ENCODE measurements at regions not wholly inside any gene's neighbourhood (a gene's known extent, or its start where the extent isn't known, plus 50 kb on each side); places are given as distances from the start of the nearest gene placed in this dataset.
A peak's percentile ranks its signal among the peaks of the same experiment; 100 is the strongest.

- DNase-seq, result peak; percentile 54
Observed at GRCh38 chr14:98162856-98163805, 1108.9 kb downstream of the BCL11B start.

GRCh38 chr14:98163873-98164272 is 1108.1 kb downstream of the BCL11B start:
- no peak for DNase-seq

GRCh38 chr14:98165976-98166375 is 1106.0 kb downstream of the BCL11B start:
- no peak for DNase-seq

GRCh38 chr14:98167275-98167674 is 1104.7 kb downstream of the BCL11B start:
- DNase-seq, result no peak

GRCh38 chr14:98167705-98168104 is 1104.3 kb downstream of the BCL11B start:
- DNase-seq, result no peak

- no peak for DNase-seq
Observed at GRCh38 chr14:98168211-98168985, 1103.6 kb downstream of the BCL11B start.

- no peak for DNase-seq
Observed at GRCh38 chr14:98169170-98169587, 1102.8 kb downstream of the BCL11B start.

GRCh38 chr14:98170575-98170974 is 1101.4 kb downstream of the BCL11B start:
- DNase-seq, result no peak

GRCh38 chr14:98171654-98172053 is 1100.3 kb downstream of the BCL11B start:
- DNase-seq, result no peak

GRCh38 chr14:98172243-98172778 is 1099.7 kb downstream of the BCL11B start:
- no peak for DNase-seq

- no peak for DNase-seq
Observed at GRCh38 chr14:98173305-98173704, 1098.7 kb downstream of the BCL11B start.

- no peak for DNase-seq
Observed at GRCh38 chr14:98174041-98174440, 1098.0 kb downstream of the BCL11B start.

GRCh38 chr14:98175436-98175835 is 1096.6 kb downstream of the BCL11B start:
- no peak for DNase-seq

- DNase-seq, result no peak
Observed at GRCh38 chr14:98175881-98176280, 1096.1 kb downstream of the BCL11B start.

- no peak for DNase-seq
Observed at GRCh38 chr14:98176892-98177291, 1095.1 kb downstream of the BCL11B start.

- DNase-seq, result no peak
Observed at GRCh38 chr14:98177551-98177950, 1094.4 kb downstream of the BCL11B start.

- no peak for DNase-seq
Observed at GRCh38 chr14:98181241-98181640, 1090.8 kb downstream of the BCL11B start.

GRCh38 chr14:98181768-98182167 is 1090.2 kb downstream of the BCL11B start:
- DNase-seq, result no peak

GRCh38 chr14:98182393-98183055 is 1089.5 kb downstream of the BCL11B start:
- DNase-seq, result no peak

GRCh38 chr14:98183556-98183955 is 1088.4 kb downstream of the BCL11B start:
- no peak for DNase-seq

GRCh38 chr14:98184457-98184856 is 1087.5 kb downstream of the BCL11B start:
- DNase-seq, result no peak

- DNase-seq, result no peak
Observed at GRCh38 chr14:98185036-98185435, 1087.0 kb downstream of the BCL11B start.

GRCh38 chr14:98186140-98186539 is 1085.9 kb downstream of the BCL11B start:
- no peak for DNase-seq

Measured in NCI-H2171 (cell line).